ENCODE measurements at regions not wholly inside any gene's neighbourhood (a gene's known extent, or its start where the extent isn't known, plus 50 kb on each side); places are given as distances from the start of the nearest gene placed in this dataset.

DNA sequence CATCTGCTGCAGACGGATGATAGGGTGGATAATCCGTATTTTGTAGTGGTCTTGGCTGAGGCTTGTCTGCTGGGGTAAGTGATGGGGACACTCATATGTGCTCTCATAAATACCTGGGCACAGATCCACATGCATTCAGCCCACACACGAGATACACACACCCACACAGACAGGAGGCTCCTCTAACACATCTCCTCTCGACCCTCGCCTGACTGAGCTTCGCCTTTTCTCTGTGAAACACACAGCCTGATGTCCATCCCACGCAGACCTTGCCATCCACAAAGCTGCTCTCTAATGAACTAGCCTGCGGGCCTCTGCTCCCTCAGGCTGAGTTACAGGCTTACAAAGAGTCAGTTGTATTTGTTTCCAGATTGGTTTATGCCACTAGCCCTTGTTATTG, 96.3 kb upstream of the CSF3R start:
- DNase-seq (ENCODE audit: low spot score) = no peak

DNA sequence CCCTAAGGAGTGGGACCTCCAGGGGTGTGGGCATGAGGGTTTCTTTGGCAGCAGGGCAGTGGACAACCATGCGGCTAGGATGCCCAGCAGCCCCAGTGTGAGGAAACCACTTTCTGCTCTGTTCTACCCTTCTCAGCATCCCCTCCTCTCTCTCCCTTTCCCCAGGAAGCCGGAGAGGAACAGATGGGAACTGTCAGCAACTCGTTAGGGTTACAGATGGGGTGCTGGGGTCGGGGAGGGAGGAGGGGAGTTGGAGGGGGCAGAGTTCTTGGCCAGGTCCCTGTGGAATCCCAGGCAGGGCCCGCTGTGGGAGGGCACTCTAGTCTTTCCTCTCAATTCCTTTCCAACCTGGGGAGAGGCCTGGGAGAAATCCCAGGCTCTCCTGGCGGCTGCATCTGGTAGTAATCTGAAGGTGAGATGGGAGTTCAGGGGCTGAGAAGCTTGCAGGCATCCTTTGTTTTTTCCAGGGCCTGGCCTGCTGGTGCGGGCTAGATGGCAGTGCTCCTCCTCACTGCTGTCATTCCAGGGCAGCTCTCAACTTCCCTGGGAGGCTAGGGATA, 93.9 kb upstream of the CSF3R start:
- DNase-seq (ENCODE audit: low spot score) = no peak

GRCh38 chr1:36576118-36576517, 93.4 kb upstream of the CSF3R start:
- DNase-seq (ENCODE audit: low spot score) = peak; percentile 26

DNA sequence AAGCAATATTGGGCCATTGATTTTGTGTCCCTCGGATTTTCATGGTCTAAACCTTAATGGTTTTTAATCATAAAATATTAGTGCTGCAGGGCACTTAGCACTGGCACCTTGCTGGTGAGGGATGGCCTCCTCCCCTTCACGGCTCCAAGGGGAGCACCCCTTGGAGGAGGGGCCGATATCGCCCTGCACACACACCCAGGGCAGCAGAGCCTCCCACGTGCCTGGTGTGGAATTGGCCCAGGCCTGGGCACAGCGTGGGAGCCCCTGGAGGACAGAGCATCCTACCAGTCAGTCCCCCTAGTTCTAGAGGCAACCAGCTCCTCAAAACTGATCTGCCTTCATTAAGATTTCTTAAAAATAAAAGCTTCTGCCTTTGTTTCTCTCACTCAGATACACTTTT, 90.7 kb upstream of the CSF3R start:
- DNase-seq (ENCODE audit: low spot score) = no peak

- no peak for DNase-seq (ENCODE audit: low spot score)
Observed at GRCh38 chr1:36572906-36573305, 90.2 kb upstream of the CSF3R start.

- DNase-seq (ENCODE audit: low spot score) = no peak
Observed at GRCh38 chr1:36572142-36572715, 89.5 kb upstream of the CSF3R start.

- no peak for DNase-seq (ENCODE audit: low spot score)
Observed at GRCh38 chr1:36571106-36571505, 88.4 kb upstream of the CSF3R start.

GRCh38 chr1:36570478-36571060, 87.9 kb upstream of the CSF3R start:
- no peak for DNase-seq (ENCODE audit: low spot score)

DNA sequence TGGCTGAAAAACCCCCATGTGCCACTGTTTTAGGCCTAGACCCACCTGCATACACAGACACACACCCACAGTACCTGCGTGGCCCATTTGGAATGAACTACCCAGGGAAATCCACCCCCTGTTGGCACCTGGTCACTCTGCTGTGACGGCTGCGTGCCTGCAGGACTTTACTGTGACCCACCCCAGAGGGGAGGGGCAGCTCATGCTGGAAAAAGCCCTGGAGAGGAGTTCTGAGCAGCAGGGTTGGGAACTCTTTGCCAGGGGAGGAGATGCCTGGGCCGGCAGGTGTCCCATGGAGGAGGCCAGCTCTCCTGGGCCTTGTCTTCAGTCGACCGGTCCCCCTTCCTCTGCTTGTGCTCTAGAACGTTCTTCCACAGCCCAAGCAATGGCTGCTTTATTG, 87.3 kb upstream of the CSF3R start:
- no peak for DNase-seq (ENCODE audit: low spot score)

GRCh38 chr1:36567601-36568341, 85.1 kb upstream of the CSF3R start:
- no peak for DNase-seq (ENCODE audit: low spot score)

- DNase-seq (ENCODE audit: low spot score) = no peak
Observed at GRCh38 chr1:36565576-36566501, 83.1 kb upstream of the CSF3R start.

GRCh38 chr1:36562181-36562685, 79.5 kb upstream of the CSF3R start:
- no peak for DNase-seq (ENCODE audit: low spot score)

- no peak for DNase-seq (ENCODE audit: low spot score)
Observed at GRCh38 chr1:36561361-36561724, 78.6 kb upstream of the CSF3R start.

- no peak for DNase-seq (ENCODE audit: low spot score)
Observed at GRCh38 chr1:36560621-36561360, 78.1 kb upstream of the CSF3R start.

- DNase-seq (ENCODE audit: low spot score) = no peak
Observed at GRCh38 chr1:36560177-36560576, 77.5 kb upstream of the CSF3R start.

DNA sequence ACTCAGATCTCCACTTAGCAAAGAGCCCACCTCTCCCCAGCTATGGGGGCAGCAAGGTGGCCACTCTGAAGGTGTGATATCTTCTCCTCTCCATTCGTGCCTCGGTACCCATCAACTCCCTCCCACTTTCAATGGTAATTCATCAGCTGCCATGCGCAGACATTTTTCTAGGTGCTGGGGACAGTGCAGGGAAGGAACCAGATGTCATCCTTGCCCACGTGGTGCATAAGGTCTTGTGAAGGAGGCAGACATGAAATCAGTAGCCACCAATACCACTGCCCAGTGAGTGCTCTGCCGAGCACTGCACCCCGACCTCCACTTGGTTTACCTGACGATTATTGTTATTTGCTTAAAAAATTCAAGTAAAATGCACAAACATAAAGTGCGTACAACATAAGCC, 76.3 kb upstream of the CSF3R start:
- no peak for DNase-seq (ENCODE audit: low spot score)

- no peak for DNase-seq (ENCODE audit: low spot score)
Observed at GRCh38 chr1:36557041-36558000, 74.6 kb upstream of the CSF3R start.

DNA sequence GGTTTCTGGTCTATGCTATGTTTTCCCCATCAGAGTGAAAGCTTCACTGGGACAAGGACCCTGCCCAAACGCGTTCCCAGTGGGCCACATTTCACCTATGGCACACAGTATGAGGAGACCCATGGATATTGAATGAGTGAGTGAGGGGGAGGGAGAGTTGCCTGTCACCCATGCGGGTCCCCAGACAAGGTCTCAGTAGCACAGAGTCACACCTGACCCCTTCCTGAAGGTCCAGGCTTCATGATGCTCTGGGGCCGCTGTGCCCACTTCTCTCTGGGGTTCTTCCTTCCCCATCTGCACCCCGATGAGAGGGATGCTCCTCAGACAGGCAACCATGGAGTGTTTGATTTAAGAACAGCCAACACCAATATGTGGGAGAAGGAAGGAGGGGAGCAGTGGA, 72.3 kb upstream of the CSF3R start:
- DNase-seq (ENCODE audit: low spot score) = no peak

GRCh38 chr1:36554323-36554628, 71.6 kb upstream of the CSF3R start:
- no peak for DNase-seq (ENCODE audit: low spot score)

GRCh38 chr1:36553591-36554322, 71.0 kb upstream of the CSF3R start:
- peak; percentile 26 for DNase-seq (ENCODE audit: low spot score)
